Suprapubic skin (tissue), 4 donors: ENCODE measurements at regions not wholly inside any gene's neighbourhood (a gene's known extent, or its start where the extent isn't known, plus 50 kb on each side); places are given as distances from the start of the nearest gene placed in this dataset.

ENCODE experiments used
- POLR2A ChIP-seq, 2 donors: fragments of 450-650 bp; IDR thresholded peaks; one replicate each; pipeline ENCODE4 v1.6.1; 2017; ENCODE audit warnings: antibody characterized with exemption in 2 of 2, mild to moderate bottlenecking in 2 of 2, moderate library complexity in 2 of 2
- POLR2AphosphoS5 ChIP-seq, 3 donors: sonication (generic); formaldehyde crosslinking; IDR thresholded peaks; one replicate each; pipeline ENCODE4 v1.6.1; 2017; ENCODE audit warnings: antibody characterized with exemption in 3 of 3
- TF ChIP-seq, protein P1 (sequence below), 2 donors: fragments of 200-600 bp in 1 of 2; fragments of 450-650 bp in 1 of 2; sonication (generic) in 1 of 2; IDR thresholded peaks; one replicate each; pipeline ENCODE4 v1.5.1; 2016 to 2019; ENCODE audit warnings: antibody characterized with exemption in 2 of 2, mild to moderate bottlenecking in 1 of 2, moderate library complexity in 1 of 2

DNA sequence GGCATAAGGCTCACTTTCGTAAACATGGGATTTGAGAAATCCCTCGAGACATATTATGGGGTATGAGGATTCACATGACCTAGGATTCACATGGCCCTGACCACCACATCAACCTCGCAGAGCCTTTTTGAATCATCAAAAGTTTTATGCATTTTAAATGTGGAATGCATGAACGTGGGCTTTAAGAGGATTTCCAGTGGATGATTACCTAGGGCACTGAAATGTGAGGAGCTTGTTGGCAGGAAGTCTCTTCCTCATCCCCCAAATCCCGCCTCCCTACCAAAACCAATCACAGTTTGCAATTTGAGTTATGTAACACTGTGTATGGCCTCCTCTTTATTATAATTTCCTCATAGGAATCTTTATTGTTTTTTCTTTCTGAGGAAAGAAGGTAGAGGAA, 659.6 kb upstream of the TBX3 start:
- no peak for TF ChIP-seq POLR2A (IDR thresholded peaks at IDR 0.05)
- TF ChIP-seq, protein P1, sequence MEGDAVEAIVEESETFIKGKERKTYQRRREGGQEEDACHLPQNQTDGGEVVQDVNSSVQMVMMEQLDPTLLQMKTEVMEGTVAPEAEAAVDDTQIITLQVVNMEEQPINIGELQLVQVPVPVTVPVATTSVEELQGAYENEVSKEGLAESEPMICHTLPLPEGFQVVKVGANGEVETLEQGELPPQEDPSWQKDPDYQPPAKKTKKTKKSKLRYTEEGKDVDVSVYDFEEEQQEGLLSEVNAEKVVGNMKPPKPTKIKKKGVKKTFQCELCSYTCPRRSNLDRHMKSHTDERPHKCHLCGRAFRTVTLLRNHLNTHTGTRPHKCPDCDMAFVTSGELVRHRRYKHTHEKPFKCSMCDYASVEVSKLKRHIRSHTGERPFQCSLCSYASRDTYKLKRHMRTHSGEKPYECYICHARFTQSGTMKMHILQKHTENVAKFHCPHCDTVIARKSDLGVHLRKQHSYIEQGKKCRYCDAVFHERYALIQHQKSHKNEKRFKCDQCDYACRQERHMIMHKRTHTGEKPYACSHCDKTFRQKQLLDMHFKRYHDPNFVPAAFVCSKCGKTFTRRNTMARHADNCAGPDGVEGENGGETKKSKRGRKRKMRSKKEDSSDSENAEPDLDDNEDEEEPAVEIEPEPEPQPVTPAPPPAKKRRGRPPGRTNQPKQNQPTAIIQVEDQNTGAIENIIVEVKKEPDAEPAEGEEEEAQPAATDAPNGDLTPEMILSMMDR (IDR thresholded peaks at IDR 0.05) = no peak
- TF ChIP-seq POLR2AphosphoS5 (IDR thresholded peaks at IDR 0.05) = no peak
